ENCODE measurements at regions not wholly inside any gene's neighbourhood (a gene's known extent, or its start where the extent isn't known, plus 50 kb on each side); places are given as distances from the start of the nearest gene placed in this dataset.
A peak's percentile ranks its signal among the peaks of the same experiment; 100 is the strongest.

- no peak for DNase-seq
These were observed 70.6 kb upstream of the ARHGAP5 start for GRCh38 chr14:32006263-32007110.

GRCh38 chr14:32007755-32008362 is 69.2 kb upstream of the ARHGAP5 start:
- DNase-seq = no peak

DNA sequence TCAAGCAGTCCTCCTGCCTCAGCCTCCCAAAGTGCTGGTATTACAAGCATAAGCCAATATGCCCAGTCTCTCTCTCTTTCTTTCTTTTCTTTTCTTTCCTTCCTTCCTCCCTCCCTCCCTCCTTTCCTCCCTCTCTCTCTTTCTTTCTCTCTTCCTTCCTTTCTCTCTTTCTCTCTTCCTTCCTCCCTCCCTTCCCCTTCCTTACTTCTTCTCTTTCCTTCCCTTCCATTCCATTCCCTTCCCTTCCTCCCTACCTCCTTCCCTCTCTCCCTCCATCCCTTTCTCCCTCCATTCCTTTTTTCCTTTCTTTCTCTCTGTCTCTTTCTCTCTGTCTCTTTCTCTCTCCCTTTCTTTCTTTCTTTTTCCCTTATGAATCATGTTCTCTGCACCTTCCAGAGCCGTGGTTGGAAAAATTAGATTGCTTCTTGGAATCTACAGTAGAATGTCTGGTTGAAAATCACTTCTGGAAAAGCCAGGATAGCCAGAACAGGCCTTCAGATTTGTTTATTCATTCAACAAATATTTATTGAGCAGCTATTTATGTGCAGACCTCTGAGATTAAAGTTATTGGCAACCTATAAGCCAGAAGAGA is 68.4 kb upstream of the ARHGAP5 start:
- no peak for DNase-seq

- peak; percentile 39 for DNase-seq
These were observed 67.7 kb upstream of the ARHGAP5 start for GRCh38 chr14:32009221-32009975.

GRCh38 chr14:32009976-32010581 is 67.0 kb upstream of the ARHGAP5 start:
- DNase-seq = no peak

- DNase-seq = peak; percentile 14
These were observed 66.4 kb upstream of the ARHGAP5 start for GRCh38 chr14:32010604-32011125.

GRCh38 chr14:32011225-32011624 is 65.9 kb upstream of the ARHGAP5 start:
- no peak for DNase-seq

DNA sequence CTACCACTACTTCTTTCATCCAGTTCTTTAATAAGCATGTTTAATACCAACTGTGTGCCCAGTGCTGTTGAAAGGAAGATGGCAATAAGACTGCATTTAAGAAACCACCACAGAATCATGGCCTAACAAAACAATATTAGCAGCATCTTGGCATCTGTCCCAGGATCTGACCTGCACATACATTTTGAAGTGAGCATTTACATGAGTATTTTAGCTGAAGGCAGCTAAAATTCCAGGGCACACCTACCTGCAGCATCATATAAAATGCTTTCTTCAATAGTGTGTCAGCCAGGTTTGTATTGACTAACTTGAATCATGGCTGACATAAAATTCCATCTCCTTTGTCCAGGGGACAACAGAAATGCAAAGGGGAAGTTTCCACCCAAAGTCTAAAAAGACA is 65.0 kb upstream of the ARHGAP5 start:
- no peak for DNase-seq

GRCh38 chr14:32012571-32012970 is 64.5 kb upstream of the ARHGAP5 start:
- DNase-seq = no peak

GRCh38 chr14:32013083-32013482 is 64.0 kb upstream of the ARHGAP5 start:
- no peak for DNase-seq

- DNase-seq = no peak
These were observed 63.0 kb upstream of the ARHGAP5 start for GRCh38 chr14:32014057-32014456.

GRCh38 chr14:32014498-32014897 is 62.6 kb upstream of the ARHGAP5 start:
- DNase-seq = no peak

DNA sequence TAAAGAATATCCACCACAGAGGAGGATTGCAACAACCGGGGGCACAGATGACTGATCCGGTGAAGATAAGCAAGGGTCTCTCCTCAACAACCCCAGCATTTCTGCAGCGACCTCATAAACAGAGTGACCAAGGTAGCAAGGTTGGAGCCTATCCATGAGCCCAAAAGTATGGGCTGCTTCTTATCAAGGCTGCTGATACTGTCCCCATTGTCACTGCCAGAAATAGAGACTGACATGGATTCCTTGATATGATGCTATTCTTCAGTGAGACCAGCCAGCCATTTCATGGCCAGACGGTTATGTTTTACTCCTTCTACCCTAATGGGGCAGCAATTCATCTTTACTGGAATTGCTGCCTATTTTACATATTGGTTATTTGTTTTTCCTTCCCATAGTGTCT is 61.9 kb upstream of the ARHGAP5 start:
- no peak for DNase-seq

GRCh38 chr14:32017587-32017986 is 59.5 kb upstream of the ARHGAP5 start:
- DNase-seq = no peak

DNA sequence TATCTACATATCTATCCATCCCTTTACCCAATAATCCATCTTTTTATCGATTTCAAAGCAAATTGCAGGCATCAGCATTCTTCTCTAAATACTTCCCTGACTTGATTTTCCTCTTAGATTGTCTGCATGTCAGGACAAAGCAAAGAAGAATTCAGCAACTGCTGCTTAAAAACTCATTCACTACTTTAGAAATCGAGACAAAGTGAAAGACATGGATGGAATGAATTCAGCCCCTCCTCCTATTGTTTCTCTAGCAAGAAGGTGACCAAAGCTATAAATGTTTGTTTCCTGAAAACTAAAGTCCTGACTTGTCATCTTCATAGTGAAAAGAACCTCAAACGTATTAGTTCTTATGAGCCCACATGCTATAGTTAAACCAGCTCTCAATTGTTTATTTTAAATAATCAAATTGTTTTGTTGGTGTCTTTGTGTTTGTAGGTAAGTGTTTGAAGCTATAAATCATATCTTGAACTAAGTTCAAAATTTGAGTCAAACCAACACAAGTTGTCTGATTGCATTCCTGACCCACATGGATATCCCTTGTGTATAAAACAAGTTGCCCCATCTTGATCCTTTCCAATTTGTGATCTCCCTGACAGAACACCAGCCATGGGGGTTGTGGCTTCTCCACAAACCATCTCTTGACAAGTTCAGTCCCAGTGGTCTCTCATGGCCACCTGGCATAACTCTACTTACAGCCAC is 58.6 kb upstream of the ARHGAP5 start:
- DNase-seq = no peak

DNA sequence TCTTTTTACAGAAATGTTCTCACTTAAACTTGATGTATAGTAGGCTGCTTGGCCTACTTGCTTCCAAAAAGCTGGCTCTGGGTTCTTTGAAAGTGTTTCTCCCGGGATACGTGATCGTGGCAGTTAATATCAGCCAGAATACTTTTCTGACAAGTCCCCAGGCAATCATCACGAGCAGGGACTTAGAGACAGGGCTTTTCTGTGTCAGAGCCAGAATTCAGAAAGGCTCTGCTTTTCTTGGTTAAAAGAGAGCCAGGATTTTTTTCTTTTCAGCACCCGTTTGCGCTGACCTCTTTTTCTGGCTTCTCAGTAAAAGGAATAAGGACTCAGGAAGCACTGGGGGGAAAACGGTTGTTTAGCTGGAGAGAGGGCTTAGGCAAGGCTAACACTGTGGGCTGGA is 57.8 kb upstream of the ARHGAP5 start:
- DNase-seq = no peak

DNA sequence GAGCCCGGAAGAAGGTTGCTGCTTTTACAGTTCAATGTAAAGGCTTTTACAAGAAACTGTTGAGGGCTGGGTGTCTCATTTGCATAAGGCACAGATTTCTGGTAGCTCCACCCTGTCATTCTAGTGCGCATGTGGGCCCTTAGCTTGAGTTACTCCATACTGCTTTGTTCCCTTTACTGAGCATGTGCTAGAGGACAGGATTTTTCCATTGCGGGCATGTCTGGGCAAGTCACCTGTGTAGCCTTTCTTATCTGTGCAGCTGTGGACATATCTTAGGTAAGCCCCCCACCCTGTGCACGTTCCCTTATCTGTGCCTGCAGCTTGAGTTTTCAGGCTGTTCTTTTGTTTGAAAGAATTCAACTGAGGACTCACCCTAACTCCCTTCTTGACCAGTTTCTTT is 56.2 kb upstream of the ARHGAP5 start:
- DNase-seq = no peak

DNA sequence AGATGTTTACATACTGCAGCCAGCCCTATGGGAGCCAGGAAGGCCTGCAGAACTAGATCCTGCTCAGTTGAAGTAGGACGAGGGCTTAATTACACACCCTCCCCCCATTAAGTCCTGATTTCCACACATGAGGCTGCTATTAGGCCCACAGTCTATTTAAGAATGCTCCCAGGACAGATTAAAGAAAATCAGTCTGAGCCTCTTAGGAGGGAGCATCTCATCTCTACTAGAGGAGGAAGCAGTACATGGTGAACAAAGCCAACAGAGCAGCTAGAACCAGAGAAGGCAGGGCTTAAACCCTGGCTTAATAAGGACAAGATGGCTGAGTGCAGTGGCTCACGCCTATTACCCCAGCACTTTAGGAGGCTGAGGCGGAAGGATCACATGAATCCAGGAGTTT is 55.8 kb upstream of the ARHGAP5 start:
- DNase-seq = no peak

DNA sequence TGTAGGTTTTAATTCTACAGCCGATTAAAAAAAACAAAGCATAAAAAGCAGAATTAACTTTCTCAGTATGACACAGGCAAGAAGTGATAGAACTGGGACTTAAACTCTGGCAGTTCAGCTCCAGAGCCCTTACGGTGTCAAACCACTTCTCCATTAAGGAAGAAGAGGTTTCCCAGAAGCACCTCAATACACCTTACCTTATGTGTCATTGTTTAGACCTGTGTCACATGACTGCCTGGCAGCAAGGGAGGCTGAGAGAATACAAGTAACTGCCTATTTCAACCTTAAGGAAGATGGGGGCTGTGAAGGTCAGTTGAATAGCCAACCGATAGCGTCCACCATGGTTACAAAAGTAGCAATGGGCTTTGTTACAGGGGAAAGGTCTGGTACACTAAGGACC is 54.6 kb upstream of the ARHGAP5 start:
- no peak for DNase-seq

DNA sequence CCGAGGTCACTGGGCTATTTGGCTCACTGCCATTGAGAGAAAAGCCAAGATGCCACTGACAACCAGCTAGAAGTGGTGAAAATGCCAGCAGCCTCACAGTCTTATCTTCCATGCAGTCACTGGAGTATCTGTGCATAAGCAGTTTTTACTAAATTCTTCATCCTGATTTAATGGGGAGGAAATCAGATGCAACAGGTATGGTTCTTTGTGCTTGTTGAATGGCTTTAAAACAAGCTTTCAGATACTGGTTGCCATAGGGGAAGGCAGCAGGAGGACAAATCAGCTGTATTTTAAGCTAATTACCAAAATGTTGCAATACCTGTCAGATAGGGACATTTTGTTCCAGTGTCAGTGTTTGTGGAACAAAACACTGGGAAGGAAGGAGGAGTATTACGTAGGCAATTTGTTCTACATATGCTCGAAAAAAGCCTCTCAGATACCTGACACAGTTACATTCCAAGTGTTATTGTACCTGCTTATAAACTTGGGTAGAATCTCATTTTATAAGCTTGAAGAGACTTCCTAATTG is 54.1 kb upstream of the ARHGAP5 start:
- DNase-seq = no peak

DNA sequence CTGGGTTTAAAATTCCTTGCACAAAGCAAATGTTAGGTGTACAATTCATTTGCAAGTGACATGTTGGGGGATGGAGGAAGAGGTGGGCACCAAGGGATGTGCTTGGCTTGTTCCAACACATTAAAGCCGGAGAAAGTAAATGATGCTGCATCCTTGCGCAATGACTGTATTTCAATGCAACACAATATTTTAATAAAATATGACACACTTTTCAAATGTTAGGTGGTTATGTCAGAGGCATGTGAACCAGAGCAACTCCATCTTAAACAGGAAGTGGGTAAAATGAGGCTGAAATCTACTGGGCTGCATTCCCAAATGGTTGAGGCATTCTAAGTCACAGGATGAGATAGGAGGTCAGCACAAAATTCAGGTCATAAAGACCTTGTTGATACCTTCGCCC is 53.6 kb upstream of the ARHGAP5 start:
- DNase-seq = no peak
